ACC112 (cell line): ENCODE measurements at regions not wholly inside any gene's neighbourhood (a gene's known extent, or its start where the extent isn't known, plus 50 kb on each side); places are given as distances from the start of the nearest gene placed in this dataset.
"Not testable (repeated sequence)": the region's sequence is repeated elsewhere in the genome, so short reads cannot be mapped to it uniquely, and the experiment has no call there.

ENCODE experiments used
- H2AFZ ChIP-seq: fragments of 200-600 bp; sonication (generic); one replicate; pipeline ENCODE4 v1.6.0; 2017; ENCODE audit warnings: antibody characterized with exemption, low read length; ENCODE audit not compliant: unreplicated experiment
- H3K27ac ChIP-seq: fragments of 200-600 bp; sonication (generic); 2 replicates; pipeline ENCODE4 v1.5.1; 2014; ENCODE audit warnings: low read depth, mild to moderate bottlenecking, antibody characterized with exemption, low read length, moderate library complexity
- H3K27me3 ChIP-seq: fragments of 200-600 bp; sonication (generic); 2 replicates; pipeline ENCODE4 v1.6.1; 2014; ENCODE audit warnings: mild to moderate bottlenecking, antibody characterized with exemption, low read length, moderate library complexity, mixed read lengths; ENCODE audit not compliant: insufficient read depth
- H3K36me3 ChIP-seq: fragments of 200-600 bp; sonication (generic); 2 replicates; pipeline ENCODE4 v1.6.1; 2016; ENCODE audit warnings: mild to moderate bottlenecking, antibody characterized with exemption, low read length, moderate library complexity, mixed read lengths; ENCODE audit not compliant: insufficient read depth
- H3K4me1 ChIP-seq: fragments of 200-600 bp; sonication (generic); one replicate; pipeline ENCODE4 v1.6.1; 2016; ENCODE audit warnings: low read length, mixed read lengths; ENCODE audit not compliant: insufficient read depth, unreplicated experiment, control insufficient read depth
- H3K4me3 ChIP-seq: fragments of 200-600 bp; sonication (generic); 2 replicates; pipeline ENCODE4 v1.5.1; 2014; ENCODE audit warnings: mild to moderate bottlenecking, low read depth, low read length
- H3K79me2 ChIP-seq: fragments of 200-600 bp; sonication (generic); one replicate; pipeline ENCODE4 v1.6.0; 2016; ENCODE audit warnings: low read length; ENCODE audit not compliant: control insufficient read depth, unreplicated experiment, insufficient read depth

GRCh38 chr2:110287253-110287652 is 74.9 kb upstream of the MTLN start:
- not testable (repeated sequence) for H3K4me3 ChIP-seq, H3K27ac ChIP-seq, H3K79me2 ChIP-seq, H3K27me3 ChIP-seq, H3K36me3 ChIP-seq, H2AFZ ChIP-seq, H3K4me1 ChIP-seq

DNA sequence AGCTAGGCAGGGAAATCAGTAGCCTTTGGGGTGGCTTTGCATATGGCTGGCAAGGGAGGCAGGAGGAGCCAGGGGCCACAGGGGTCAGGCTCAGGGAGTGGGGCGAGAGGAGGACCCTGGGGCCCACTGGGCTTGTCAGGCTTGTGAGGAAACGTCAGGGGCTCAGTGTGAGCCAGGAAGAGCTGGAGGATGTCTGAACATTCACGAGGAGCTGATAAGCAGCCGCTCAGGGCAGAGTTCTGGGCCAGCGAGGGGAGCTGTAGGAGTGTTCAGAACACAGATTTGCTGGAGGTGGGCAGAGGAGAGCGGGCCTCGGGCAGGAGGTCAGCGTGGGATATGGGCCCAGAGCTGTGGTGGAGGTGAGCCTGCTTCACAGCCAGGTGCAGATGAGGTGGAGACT is 72.7 kb upstream of the MTLN start:
- not testable (repeated sequence) for H3K27ac ChIP-seq, H3K4me1 ChIP-seq, H3K27me3 ChIP-seq, H3K36me3 ChIP-seq, H3K4me3 ChIP-seq, H2AFZ ChIP-seq, H3K79me2 ChIP-seq

- not testable (repeated sequence) for H3K79me2 ChIP-seq, H3K27ac ChIP-seq, H3K36me3 ChIP-seq, H2AFZ ChIP-seq, H3K4me3 ChIP-seq, H3K27me3 ChIP-seq, H3K4me1 ChIP-seq
Observed at GRCh38 chr2:110280804-110281203, 68.5 kb upstream of the MTLN start.

DNA sequence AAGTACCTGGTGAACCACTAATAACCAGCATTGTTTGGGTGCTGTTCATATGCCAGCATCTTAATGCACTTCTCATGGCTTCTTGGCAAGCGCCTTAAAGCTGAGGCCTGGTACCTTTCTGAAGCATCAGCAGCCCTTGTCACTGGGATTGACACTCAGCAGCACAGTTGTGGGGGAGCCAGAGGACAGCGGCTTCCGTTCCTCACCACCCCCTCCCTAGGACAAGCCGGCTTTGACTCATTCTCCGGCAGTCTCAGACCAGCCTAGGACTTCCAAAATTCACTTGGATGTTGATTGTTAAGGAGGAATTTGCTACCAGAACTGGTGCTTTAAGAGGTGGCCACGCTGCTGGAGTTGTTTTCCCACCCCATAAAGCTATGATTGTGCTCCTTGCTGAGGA is 64.7 kb upstream of the MTLN start:
- not testable (repeated sequence) for H3K27me3 ChIP-seq, H3K4me1 ChIP-seq, H3K36me3 ChIP-seq, H2AFZ ChIP-seq, H3K79me2 ChIP-seq, H3K27ac ChIP-seq, H3K4me3 ChIP-seq

DNA sequence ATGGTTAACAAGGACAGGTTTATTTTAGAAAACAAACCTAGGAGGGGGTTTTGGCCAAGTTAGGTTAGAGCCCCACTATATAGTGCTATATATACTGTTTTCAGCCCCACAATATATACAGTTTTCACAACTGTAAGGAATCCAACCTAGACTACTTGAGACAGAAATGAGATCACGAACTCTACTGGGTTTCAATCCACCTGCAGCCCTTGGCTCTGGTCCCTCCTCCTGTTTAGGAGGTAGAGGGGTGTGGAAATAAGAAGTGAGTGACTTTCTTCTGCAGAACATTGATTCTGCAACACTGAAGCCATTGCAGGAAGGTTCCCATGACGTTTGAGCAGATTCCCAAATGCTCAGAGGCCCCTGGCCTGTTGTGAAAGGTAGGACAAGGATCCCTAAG is 63.7 kb upstream of the MTLN start:
- H3K4me3 ChIP-seq, H3K4me1 ChIP-seq, H3K27ac ChIP-seq, H3K27me3 ChIP-seq, H2AFZ ChIP-seq, H3K79me2 ChIP-seq, H3K36me3 ChIP-seq: not testable (repeated sequence)

- H3K4me1 ChIP-seq, H2AFZ ChIP-seq, H3K4me3 ChIP-seq, H3K36me3 ChIP-seq, H3K27me3 ChIP-seq, H3K27ac ChIP-seq, H3K79me2 ChIP-seq: not testable (repeated sequence)
Observed at GRCh38 chr2:110269674-110270073, 57.3 kb upstream of the MTLN start.

DNA sequence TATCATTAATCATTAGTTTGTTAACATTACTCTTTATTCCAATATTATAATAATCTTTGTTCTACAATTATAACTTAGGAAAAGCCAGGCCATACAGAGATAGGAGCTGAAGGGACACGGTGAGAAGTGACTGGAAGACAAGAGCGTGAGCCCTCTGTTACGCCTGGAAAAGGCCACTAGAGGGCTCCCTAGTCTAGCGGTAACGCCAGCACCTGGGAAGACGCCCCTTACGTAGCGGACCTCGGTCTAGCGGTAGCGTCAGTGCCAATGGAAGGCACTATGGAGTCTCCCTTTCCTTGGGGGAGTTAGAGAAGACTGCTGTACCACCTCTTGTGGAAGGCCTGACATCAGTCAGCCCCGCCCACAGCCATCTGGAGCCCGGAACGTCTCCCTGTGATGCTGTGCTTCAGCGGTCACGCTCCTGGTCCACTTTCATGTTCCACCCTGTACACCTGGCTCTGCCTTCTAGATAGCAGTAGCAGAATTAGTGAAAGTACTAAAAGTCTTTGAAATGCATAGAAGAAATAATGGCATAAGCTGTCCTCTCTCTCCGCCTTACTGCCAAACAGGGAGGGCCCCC is 55.6 kb upstream of the MTLN start:
- H3K4me1 ChIP-seq, H3K27ac ChIP-seq, H3K4me3 ChIP-seq, H2AFZ ChIP-seq, H3K36me3 ChIP-seq, H3K79me2 ChIP-seq, H3K27me3 ChIP-seq: not testable (repeated sequence)

DNA sequence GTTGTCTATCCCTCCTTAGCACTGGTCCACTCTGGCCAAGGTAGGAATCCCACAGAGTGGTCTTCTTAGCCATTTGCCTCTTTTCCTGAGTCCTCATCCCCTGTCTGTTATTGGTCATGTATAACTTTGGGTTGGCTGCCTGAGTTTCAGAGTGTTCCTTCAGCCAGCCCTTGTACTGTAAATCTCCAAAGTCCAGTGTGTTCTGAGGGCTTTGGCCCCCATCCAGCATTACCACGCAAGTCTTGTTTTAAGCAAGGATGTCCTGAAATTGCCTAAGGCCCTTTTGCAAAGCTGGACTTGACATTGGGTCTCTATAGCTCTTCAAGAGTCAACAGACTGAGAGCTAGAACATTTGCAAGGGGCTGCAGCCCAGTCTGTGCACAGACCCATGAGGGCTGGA is 52.5 kb upstream of the MTLN start:
- H3K4me1 ChIP-seq, H3K79me2 ChIP-seq, H3K27ac ChIP-seq, H2AFZ ChIP-seq, H3K36me3 ChIP-seq, H3K27me3 ChIP-seq, H3K4me3 ChIP-seq: not testable (repeated sequence)

DNA sequence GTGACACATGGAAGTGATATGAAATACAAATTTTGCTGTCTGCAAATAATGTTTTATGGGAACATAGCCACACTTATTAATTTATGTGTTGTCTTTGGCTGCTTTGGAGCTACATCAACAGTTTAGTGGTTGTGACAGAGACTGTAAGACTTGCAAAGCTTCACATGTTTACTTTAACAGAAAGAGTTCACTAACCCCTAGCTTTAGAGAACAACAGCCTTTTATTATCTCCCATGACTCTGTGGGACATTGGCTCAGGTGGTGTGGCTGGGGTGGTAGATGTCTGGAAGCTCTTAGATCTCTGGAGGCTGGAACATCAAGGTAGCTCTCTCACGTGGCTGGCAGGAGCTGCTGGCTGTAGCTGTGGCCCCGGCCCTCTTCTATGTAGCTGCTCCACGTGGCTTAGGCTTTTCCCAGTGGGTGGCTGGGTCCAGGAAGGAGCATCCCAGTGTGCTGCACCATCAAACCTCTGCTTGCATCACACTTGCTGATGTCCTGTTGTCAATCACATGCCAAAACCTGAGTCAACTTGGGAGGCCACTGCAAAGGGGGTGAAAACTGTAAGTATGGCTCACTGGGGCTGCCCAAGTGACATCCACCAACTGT is 51.8 kb upstream of the MTLN start:
- H3K27ac ChIP-seq, H3K79me2 ChIP-seq, H3K4me1 ChIP-seq, H3K36me3 ChIP-seq, H3K27me3 ChIP-seq, H3K4me3 ChIP-seq, H2AFZ ChIP-seq: not testable (repeated sequence)

- not testable (repeated sequence) for H3K79me2 ChIP-seq, H3K27me3 ChIP-seq, H2AFZ ChIP-seq, H3K36me3 ChIP-seq, H3K4me1 ChIP-seq, H3K27ac ChIP-seq, H3K4me3 ChIP-seq
Observed at GRCh38 chr2:110263462-110263861, 51.1 kb upstream of the MTLN start.
